HL-60 (cell line): ENCODE measurements at regions not wholly inside any gene's neighbourhood (a gene's known extent, or its start where the extent isn't known, plus 50 kb on each side); places are given as distances from the start of the nearest gene placed in this dataset.
"Not testable (repeated sequence)": the region's sequence is repeated elsewhere in the genome, so short reads cannot be mapped to it uniquely, and the experiment has no call there.

ENCODE experiments used
- DNase-seq, 2 experiments: peaks; one replicate each; pipeline ENCODE4 v3.0.0-alpha.2; 2010 to 2020; ENCODE audit warnings: low read depth in 1 of 2, low spot score in 1 of 2
- H3K27ac ChIP-seq: fragments of 250-450 bp; sonication (Bioruptor Pico); replicated peaks from 2 replicates; pipeline ENCODE4 v1.5.1; 2020; ENCODE audit warnings: mild to moderate bottlenecking, moderate library complexity
- H3K27me3 ChIP-seq: fragments of 250-450 bp; sonication (Bioruptor Pico); 2 replicates; pipeline ENCODE4 v1.5.1; 2021; ENCODE audit warnings: mild to moderate bottlenecking, moderate library complexity; ENCODE audit not compliant: insufficient read depth, poor library complexity, severe bottlenecking
- H3K4me3 ChIP-seq: replicated peaks from 2 replicates; pipeline ENCODE4 v1.5.1; 2011; ENCODE audit warnings: mild to moderate bottlenecking, control low read depth, low read length; ENCODE audit not compliant: insufficient read depth
- GABPA ChIP-seq: IDR thresholded peaks from 2 replicates; pipeline ENCODE4 v1.6.1; 2012; ENCODE audit warnings: low read depth
- POLR2AphosphoS5 ChIP-seq: IDR thresholded peaks from 2 replicates; pipeline ENCODE4 v1.6.1; 2012; ENCODE audit warnings: low read depth
- SPI1 ChIP-seq: IDR thresholded peaks from 2 replicates; pipeline ENCODE4 v1.6.1; 2012; ENCODE audit warnings: low read depth, mild to moderate bottlenecking, borderline replicate concordance
- TF ChIP-seq, protein P1 (sequence below): IDR thresholded peaks from 2 replicates; pipeline ENCODE4 v1.6.1; 2012; ENCODE audit warnings: low read depth; ENCODE audit not compliant: insufficient replicate concordance
- TF ChIP-seq, protein P2 (sequence below): IDR thresholded peaks from one replicate; pipeline ENCODE4 v1.5.1; 2011; ENCODE audit warnings: low read length, control low read depth, inconsistent platforms; ENCODE audit not compliant: insufficient read depth

DNA sequence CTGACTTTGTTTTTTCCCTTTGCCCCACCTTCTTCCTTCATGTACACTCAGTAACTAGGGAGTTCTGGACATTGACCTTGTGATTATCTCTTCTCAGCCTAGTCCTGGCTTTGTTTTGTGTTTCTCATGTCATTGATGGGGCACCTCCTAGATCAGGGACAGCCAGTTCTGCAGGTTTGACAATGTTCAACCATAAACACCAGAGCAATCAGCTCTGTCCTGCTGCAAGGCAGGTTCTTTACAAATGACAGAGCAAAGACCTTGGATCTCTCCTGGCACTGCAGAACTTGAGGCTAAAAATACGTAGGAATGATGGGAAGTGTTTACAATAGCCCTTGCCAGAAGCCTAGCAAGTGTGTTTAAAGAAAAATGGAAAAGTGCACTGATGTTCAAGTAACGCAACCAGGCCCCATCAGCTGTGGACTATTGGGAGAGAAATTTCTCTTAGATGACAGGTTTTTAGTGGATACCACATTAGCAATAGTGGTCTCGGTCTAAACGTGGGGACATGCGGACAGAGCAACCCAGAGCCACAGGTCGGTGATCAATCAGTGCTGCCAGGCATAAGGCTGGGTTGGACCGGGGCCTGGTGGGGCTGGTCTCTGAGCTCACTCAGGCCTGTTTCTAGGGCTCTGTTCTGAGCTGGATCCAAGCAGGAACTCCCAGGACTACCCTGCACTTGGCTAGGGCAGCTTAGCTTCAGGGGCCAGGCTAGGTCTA is 76.8 kb downstream of the SOWAHC start:
- DNase-seq: no peak
- no peak for TF ChIP-seq SPI1
- Histone ChIP-seq H3K27ac (no peak overlapping the region), H3K27me3 (peaks cover 2% of the 10 kb centered on the region), H3K4me3 (no peak overlapping the region)

DNA sequence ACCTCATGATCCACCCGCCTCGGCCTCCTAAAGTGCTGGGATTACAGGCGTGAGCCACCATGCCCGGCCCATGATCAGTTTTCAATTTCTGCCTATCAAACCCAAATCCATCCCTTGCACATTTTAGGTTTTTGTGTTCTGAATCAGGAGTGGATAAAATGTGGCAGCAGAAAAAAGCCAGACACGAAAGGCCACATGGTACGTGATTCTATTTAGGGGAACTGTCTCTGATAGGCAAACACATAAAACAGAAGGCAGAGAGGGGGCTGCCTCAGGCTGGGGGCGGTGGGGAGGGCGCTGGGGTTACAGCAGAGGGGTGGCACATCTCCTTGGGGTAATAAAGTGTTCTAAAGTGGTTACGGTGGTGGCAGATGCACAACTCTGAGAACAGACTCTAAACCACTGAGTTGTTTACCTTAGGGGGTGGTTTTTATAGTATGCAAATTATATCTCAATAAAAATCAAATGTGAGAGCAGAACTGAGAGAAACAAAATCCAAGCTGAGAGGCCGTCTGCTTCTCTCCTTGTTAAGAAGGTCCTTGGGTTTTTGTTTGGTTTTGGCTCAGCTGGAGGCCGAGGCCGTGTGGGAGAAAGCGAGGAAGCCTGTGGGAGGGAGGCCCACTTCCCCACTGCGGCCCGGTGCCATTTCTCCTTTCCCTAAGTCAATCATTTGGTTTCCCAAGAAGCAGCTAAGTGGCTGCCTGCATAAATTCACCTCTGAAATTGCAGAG is 78.0 kb downstream of the SOWAHC start:
- peak; percentile 66; the same call in 1 of the 2 replicates for TF ChIP-seq SPI1
- TF ChIP-seq, protein P1, sequence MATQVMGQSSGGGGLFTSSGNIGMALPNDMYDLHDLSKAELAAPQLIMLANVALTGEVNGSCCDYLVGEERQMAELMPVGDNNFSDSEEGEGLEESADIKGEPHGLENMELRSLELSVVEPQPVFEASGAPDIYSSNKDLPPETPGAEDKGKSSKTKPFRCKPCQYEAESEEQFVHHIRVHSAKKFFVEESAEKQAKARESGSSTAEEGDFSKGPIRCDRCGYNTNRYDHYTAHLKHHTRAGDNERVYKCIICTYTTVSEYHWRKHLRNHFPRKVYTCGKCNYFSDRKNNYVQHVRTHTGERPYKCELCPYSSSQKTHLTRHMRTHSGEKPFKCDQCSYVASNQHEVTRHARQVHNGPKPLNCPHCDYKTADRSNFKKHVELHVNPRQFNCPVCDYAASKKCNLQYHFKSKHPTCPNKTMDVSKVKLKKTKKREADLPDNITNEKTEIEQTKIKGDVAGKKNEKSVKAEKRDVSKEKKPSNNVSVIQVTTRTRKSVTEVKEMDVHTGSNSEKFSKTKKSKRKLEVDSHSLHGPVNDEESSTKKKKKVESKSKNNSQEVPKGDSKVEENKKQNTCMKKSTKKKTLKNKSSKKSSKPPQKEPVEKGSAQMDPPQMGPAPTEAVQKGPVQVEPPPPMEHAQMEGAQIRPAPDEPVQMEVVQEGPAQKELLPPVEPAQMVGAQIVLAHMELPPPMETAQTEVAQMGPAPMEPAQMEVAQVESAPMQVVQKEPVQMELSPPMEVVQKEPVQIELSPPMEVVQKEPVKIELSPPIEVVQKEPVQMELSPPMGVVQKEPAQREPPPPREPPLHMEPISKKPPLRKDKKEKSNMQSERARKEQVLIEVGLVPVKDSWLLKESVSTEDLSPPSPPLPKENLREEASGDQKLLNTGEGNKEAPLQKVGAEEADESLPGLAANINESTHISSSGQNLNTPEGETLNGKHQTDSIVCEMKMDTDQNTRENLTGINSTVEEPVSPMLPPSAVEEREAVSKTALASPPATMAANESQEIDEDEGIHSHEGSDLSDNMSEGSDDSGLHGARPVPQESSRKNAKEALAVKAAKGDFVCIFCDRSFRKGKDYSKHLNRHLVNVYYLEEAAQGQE: no peak
- Histone ChIP-seq H3K27ac (no peak overlapping the region), H3K27me3 (no peaks in the 10 kb centered on the region), H3K4me3 (no peak overlapping the region)
- peak in 1 of 2 experiments; percentile 11 for DNase-seq

DNA sequence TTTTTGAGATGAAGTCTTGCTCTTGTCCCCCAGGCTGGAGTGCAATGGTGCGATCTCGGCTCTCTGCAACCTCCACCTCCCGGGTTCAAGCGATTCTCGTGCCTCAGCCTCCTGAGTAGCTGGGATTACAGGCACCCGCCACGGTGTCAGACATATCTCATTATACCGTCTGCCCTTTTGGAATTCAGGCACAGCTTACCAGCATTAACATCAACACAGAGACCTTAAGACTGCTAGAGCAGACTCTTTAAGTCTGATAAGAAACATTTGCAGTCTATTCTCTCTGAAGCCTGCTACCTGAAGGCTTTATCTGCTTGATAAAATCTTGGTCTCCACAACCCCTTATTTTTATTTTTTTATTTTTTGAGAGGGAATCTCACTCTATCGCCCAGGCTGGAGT is 78.7 kb downstream of the SOWAHC start:
- H3K27ac ChIP-seq, H3K4me3 ChIP-seq, H3K27me3 ChIP-seq, DNase-seq: not testable (repeated sequence)

DNA sequence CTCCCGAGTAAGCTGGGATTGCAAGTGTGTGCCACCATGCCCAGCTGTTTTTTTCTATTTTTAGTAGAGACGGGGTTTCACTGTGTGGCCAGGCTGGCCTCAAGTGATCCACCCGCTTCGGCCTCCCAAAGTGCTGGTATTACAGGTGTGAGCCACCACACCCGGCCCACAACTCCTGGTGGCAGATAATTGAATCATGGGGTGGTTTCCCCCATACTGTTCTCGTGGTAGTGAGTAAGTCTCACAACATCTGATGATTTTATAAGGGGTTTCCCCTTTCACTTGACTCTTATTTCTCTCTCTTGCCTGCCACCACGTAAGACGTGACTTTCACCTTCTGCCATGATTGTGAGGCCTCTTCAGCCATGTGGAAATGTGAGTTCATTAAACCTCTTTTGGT is 79.1 kb downstream of the SOWAHC start:
- not testable (repeated sequence) for DNase-seq, H3K4me3 ChIP-seq, H3K27me3 ChIP-seq, H3K27ac ChIP-seq

DNA sequence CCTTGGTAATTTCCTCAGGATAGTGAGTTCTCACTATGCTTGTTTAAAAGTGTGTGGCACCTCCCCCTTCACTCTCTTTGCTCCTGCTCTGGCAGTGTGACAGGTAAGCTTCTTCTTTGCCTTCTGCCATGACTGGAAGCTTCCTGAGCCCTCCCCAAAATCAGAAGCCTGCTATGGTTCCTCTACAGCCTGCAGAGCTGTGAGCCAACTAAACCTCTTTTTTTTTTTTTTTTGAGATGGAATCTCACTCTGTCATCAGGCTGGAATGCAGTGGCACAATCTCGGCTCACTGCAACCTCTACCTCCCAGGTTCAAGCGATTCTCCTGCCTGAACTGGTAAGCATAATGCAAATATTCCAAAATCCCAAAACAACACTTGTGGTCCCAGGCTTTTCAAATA is 80.0 kb downstream of the SOWAHC start:
- TF ChIP-seq, protein P1: no peak
- TF ChIP-seq POLR2AphosphoS5 (no peak), SPI1 (no peak), GABPA (no peak)
- TF ChIP-seq, protein P2, sequence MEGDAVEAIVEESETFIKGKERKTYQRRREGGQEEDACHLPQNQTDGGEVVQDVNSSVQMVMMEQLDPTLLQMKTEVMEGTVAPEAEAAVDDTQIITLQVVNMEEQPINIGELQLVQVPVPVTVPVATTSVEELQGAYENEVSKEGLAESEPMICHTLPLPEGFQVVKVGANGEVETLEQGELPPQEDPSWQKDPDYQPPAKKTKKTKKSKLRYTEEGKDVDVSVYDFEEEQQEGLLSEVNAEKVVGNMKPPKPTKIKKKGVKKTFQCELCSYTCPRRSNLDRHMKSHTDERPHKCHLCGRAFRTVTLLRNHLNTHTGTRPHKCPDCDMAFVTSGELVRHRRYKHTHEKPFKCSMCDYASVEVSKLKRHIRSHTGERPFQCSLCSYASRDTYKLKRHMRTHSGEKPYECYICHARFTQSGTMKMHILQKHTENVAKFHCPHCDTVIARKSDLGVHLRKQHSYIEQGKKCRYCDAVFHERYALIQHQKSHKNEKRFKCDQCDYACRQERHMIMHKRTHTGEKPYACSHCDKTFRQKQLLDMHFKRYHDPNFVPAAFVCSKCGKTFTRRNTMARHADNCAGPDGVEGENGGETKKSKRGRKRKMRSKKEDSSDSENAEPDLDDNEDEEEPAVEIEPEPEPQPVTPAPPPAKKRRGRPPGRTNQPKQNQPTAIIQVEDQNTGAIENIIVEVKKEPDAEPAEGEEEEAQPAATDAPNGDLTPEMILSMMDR: no peak
- no peak overlapping the region for H3K27ac ChIP-seq
- DNase-seq: no peak
- no peaks in the 10 kb centered on the region for H3K27me3 ChIP-seq
- no peak overlapping the region for H3K4me3 ChIP-seq

DNA sequence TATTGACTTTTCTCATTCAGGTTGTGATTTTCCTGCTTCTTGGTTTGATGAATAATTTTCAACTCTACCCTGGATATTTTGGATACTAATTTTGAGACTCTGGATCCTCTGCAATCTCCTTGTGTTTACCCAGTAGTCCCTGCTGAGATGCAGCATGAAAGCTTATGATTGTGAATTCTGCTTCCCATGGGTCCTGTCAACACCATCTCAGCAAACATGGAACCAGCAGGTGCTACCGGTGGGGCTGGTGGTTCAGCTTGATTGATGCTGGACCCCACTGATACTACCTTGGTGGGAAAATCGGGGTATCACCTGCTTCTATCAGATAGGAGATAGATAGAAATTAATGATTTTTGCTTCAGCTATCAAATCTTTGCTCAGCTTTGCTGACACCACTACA is 81.1 kb downstream of the SOWAHC start:
- Histone ChIP-seq H3K27ac (no peak overlapping the region), H3K27me3 (no peaks in the 10 kb centered on the region), H3K4me3 (no peak overlapping the region)
- no peak for DNase-seq
- TF ChIP-seq POLR2AphosphoS5: no peak
- TF ChIP-seq, protein P2: no peak
- no peak for TF ChIP-seq GABPA
- TF ChIP-seq, protein P1: no peak
- TF ChIP-seq SPI1: no peak
